ENCODE measurements at regions not wholly inside any gene's neighbourhood (a gene's known extent, or its start where the extent isn't known, plus 50 kb on each side); places are given as distances from the start of the nearest gene placed in this dataset.

- no peak for DNase-seq (ENCODE audit: low spot score)
Observed at GRCh38 chr4:114366368-114366767, 232.2 kb upstream of the UGT8 start.

- DNase-seq (ENCODE audit: low spot score): no peak
Observed at GRCh38 chr4:114368751-114369150, 229.9 kb upstream of the UGT8 start.

- no peak for DNase-seq (ENCODE audit: low spot score)
Observed at GRCh38 chr4:114373508-114373907, 225.1 kb upstream of the UGT8 start.

- no peak for DNase-seq (ENCODE audit: low spot score)
Observed at GRCh38 chr4:114378305-114378903, 220.2 kb upstream of the UGT8 start.

- DNase-seq (ENCODE audit: low spot score): no peak
Observed at GRCh38 chr4:114383067-114383466, 215.5 kb upstream of the UGT8 start.

GRCh38 chr4:114383721-114384120, 214.9 kb upstream of the UGT8 start:
- DNase-seq (ENCODE audit: low spot score): no peak

GRCh38 chr4:114384629-114385028, 214.0 kb upstream of the UGT8 start:
- DNase-seq (ENCODE audit: low spot score): no peak

- DNase-seq (ENCODE audit: low spot score): no peak
Observed at GRCh38 chr4:114385195-114385985, 213.2 kb upstream of the UGT8 start.

- DNase-seq (ENCODE audit: low spot score): peak; percentile 9
Observed at GRCh38 chr4:114386637-114387233, 211.9 kb upstream of the UGT8 start.

- DNase-seq (ENCODE audit: low spot score): no peak
Observed at GRCh38 chr4:114389070-114389685, 209.4 kb upstream of the UGT8 start.

GRCh38 chr4:114393295-114394038, 205.1 kb upstream of the UGT8 start:
- DNase-seq (ENCODE audit: low spot score): no peak

GRCh38 chr4:114396808-114397207, 201.8 kb upstream of the UGT8 start:
- no peak for DNase-seq (ENCODE audit: low spot score)

GRCh38 chr4:114398410-114398809, 200.2 kb upstream of the UGT8 start:
- DNase-seq (ENCODE audit: low spot score): no peak

- DNase-seq (ENCODE audit: low spot score): no peak
Observed at GRCh38 chr4:114399105-114399504, 199.5 kb upstream of the UGT8 start.

- DNase-seq (ENCODE audit: low spot score): no peak
Observed at GRCh38 chr4:114400531-114400930, 198.1 kb upstream of the UGT8 start.

- DNase-seq (ENCODE audit: low spot score): no peak
Observed at GRCh38 chr4:114401483-114401882, 197.1 kb upstream of the UGT8 start.

- no peak for DNase-seq (ENCODE audit: low spot score)
Observed at GRCh38 chr4:114417214-114417613, 181.4 kb upstream of the UGT8 start.

GRCh38 chr4:114420069-114420468, 178.5 kb upstream of the UGT8 start:
- no peak for DNase-seq (ENCODE audit: low spot score)

GRCh38 chr4:114423582-114423981, 175.0 kb upstream of the UGT8 start:
- peak; percentile 5 for DNase-seq (ENCODE audit: low spot score)

GRCh38 chr4:114435116-114435515, 163.5 kb upstream of the UGT8 start:
- DNase-seq (ENCODE audit: low spot score): no peak

- no peak for DNase-seq (ENCODE audit: low spot score)
Observed at GRCh38 chr4:114442856-114443255, 155.8 kb upstream of the UGT8 start.

GRCh38 chr4:114444211-114444610, 154.4 kb upstream of the UGT8 start:
- DNase-seq (ENCODE audit: low spot score): no peak

All from activated CD4-positive, alpha-beta T cell treated with anti-CD3 and anti-CD28 coated beads, Interleukin-2, Interleukin-4, amounts not matched to agents 100 ng/mL and 50 ng/mL, durations not matched to agents 16 hours and 8 hours (primary cell).